NCI-H187 (cell line): ENCODE measurements at regions not wholly inside any gene's neighbourhood (a gene's known extent, or its start where the extent isn't known, plus 50 kb on each side); places are given as distances from the start of the nearest gene placed in this dataset.

Experiments
- DNase-seq, 2 experiments: peaks; one replicate each; lab custom pipeline; 2025; lab: John Stamatoyannopoulos, UW

GRCh38 chr6:1482381-1483166, 93.2 kb downstream of the FOXF2 start:
- no peak for DNase-seq

- no peak for DNase-seq
Observed at GRCh38 chr6:1485678-1486077, 96.3 kb downstream of the FOXF2 start.

DNA sequence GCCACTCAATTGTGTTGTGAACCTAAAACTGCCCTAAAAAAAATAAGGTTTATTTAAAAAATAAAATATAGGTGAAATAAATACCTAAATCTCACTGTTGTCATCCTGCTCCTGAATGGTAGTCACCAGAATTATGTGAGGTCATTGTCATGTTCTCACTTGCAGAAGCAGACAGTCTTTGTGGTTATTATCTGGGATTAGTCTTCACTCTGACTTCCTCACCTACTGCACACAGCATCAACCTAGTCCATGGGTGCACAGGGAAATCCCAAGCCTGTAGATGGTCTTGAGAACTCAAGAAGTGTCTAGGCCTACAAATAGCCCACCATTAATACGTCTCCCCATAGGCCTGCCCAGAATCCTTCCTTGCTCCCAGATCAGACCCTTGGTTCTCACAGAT, 97.0 kb downstream of the FOXF2 start:
- DNase-seq, result no peak

- DNase-seq, result no peak
Observed at GRCh38 chr6:1487239-1487638, 97.9 kb downstream of the FOXF2 start.

GRCh38 chr6:1491025-1491424, 101.6 kb downstream of the FOXF2 start:
- DNase-seq, result no peak

GRCh38 chr6:1491591-1492319, 102.4 kb downstream of the FOXF2 start:
- no peak for DNase-seq

DNA sequence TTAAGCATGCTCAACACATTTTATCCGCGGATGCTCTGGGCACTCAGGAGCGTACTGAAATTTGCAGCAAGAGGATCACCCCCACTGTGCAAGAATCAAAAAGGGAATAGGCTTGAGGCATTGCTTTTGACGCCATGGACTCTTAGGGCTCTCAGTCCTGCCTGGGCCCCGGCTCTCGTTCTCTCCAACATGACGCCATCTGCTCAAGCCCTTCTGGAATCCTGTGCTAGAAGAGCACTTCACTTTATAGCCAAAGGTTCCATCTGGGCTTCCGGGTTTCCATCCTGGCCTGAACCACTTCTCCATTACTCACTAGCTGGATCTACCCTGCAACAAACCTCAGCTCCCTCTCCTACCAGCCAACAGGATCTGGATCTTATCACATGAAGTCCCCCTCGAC, 105.3 kb downstream of the FOXF2 start:
- DNase-seq, result no peak

DNA sequence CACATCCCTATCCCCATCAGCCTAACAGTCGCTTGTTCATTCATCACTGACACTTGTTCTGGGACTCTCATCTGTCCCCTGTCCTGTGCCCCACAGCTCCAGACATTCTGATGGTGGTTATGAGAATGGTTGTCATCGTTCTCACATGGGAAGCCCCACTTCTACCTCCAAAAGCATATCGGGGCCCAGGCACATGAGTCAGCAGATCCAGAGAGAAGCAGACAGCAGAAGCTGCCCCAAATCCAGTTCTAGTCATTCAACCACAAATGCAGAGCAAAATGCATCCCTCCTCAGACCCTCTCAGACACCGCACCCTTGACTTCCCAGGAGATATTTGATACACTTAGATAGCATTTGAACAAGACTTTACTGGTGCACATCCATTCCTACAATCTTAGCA, 106.0 kb downstream of the FOXF2 start:
- DNase-seq, result no peak

- no peak for DNase-seq
Observed at GRCh38 chr6:1496092-1496491, 106.7 kb downstream of the FOXF2 start.

GRCh38 chr6:1496836-1497760, 107.7 kb downstream of the FOXF2 start:
- DNase-seq, result no peak

DNA sequence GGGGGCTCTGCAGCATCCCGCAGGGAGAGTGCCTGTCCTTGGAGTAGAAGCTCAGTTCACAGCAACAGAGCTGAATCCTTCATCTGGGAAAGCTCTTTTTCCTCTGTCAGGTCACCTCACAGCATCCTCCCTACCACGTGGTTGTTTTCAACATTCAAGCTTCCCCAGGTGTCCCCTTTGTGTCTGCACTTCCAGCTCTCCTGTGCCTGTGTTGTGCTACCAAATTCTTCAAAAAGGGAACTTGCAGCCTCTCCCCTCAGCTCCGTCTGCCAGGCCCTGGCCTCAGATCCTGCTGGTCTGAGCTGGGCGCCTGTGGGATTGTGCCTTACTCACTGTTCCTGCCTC, 108.4 kb downstream of the FOXF2 start:
- no peak for DNase-seq

- DNase-seq, result no peak
Observed at GRCh38 chr6:1498491-1499113, 109.2 kb downstream of the FOXF2 start.

DNA sequence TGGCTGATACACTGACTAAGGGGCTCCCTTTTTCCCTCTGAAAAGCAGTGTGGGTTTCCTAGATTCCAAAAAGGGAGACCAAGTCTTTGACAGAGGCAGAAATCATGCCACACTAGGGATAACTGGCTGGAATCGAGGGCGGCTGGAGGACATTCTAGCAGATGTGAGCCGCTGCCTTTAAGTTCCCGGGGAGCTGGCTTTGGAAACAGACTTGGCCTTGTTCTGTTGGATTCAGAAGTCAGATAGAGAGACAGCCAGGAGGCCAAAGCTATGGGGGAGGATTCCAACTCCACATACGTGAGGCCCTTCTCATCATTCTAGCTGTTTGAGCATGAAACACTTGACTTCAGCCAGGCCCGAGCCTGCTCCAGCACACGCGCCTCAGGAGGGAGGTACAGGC, 109.9 kb upstream of the FOXC1 start:
- no peak for DNase-seq

GRCh38 chr6:1500913-1501312, 108.8 kb upstream of the FOXC1 start:
- DNase-seq, result no peak

DNA sequence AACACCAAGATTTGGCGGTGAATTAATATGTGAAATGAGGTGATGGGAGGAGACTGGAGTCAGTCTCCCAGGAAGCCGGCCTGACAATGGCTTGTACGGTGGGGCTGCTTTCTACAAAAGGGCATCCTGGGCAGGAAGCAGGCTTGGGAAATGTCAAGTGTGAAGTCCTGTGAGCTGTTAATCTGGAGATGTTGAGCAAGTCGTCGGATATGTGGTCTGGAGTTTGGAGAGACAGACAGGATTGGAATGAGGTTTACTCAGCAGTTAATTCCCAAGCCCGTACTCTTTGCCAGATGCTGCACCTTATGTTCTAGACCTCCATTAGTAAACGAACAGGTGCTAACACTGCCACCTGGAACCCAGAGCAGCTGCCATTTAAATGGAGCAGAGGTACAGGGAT, 107.7 kb upstream of the FOXC1 start:
- no peak for DNase-seq

DNA sequence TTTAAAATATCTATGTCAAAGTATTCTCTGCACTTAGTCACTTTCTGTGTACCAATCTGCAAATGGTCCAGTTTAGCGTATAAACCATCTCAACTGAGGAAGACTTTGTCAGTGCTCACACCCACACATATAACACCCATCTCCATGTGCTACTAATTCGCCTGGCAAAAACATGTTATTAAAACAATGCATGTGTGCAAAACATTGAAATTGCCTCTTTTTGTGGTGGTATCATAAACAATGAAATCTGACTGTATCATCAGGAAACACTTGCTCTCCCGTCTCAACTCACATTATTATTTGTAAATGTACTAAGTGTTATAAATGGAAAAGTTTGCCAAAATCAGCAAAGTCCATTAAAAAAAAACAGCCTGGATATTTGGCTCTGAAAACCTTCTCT, 105.9 kb upstream of the FOXC1 start:
- DNase-seq, result no peak

DNA sequence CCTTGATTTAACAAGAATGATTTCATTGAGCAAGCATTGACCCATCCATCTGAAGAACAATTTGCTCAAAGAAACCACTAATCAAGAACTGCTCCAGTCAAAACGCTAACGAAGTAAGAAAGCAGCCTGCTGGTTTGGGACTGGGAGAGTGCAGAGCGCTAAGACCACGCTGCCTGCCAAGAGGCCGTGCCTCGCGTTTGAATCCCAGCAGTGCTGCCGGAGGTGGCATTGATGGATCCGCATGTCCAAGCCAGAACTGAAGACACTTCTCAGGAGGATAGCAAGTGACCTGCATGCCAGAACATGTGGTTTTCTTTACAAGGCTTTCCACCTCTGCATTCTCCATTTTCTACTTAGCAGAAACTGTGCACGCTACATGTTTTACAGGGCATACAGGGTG, 105.2 kb upstream of the FOXC1 start:
- no peak for DNase-seq

GRCh38 chr6:1507251-1507650, 102.5 kb upstream of the FOXC1 start:
- no peak for DNase-seq

GRCh38 chr6:1509241-1509640, 100.5 kb upstream of the FOXC1 start:
- no peak for DNase-seq

GRCh38 chr6:1510239-1510638, 99.5 kb upstream of the FOXC1 start:
- DNase-seq, result no peak

GRCh38 chr6:1513215-1513780, 96.4 kb upstream of the FOXC1 start:
- no peak for DNase-seq

GRCh38 chr6:1514078-1514477, 95.6 kb upstream of the FOXC1 start:
- no peak for DNase-seq
